ENCODE measurements at regions not wholly inside any gene's neighbourhood (a gene's known extent, or its start where the extent isn't known, plus 50 kb on each side); places are given as distances from the start of the nearest gene placed in this dataset.

DNA sequence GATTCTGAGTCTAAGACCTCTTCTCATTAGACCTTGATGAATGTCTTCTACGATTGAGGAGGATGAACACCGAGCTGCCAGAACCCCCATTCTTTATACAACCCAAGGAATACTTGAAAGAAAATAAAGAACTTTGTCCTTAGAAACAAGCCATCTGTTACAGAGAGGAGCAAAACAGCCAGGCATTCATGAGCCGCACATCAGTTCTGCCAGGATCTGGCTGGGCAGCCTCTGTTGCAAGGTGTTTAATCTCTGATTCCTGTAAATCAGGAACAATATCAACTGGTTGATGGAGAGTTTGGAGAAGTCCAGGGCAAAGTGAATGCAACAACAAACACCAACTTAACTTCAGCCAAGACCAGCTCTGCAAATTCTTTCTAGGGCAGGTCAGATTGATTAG lies 165.5 kb upstream of the DMAC1 start:
- TF ChIP-seq, protein P1, sequence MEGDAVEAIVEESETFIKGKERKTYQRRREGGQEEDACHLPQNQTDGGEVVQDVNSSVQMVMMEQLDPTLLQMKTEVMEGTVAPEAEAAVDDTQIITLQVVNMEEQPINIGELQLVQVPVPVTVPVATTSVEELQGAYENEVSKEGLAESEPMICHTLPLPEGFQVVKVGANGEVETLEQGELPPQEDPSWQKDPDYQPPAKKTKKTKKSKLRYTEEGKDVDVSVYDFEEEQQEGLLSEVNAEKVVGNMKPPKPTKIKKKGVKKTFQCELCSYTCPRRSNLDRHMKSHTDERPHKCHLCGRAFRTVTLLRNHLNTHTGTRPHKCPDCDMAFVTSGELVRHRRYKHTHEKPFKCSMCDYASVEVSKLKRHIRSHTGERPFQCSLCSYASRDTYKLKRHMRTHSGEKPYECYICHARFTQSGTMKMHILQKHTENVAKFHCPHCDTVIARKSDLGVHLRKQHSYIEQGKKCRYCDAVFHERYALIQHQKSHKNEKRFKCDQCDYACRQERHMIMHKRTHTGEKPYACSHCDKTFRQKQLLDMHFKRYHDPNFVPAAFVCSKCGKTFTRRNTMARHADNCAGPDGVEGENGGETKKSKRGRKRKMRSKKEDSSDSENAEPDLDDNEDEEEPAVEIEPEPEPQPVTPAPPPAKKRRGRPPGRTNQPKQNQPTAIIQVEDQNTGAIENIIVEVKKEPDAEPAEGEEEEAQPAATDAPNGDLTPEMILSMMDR (IDR thresholded peaks at IDR 0.05), result no peak
- no peak for TF ChIP-seq EP300 (IDR thresholded peaks at IDR 0.05)
- no peak for TF ChIP-seq POLR2A (IDR thresholded peaks at IDR 0.05; ENCODE audit: low read depth)
- no peak for TF ChIP-seq POLR2AphosphoS5 (IDR thresholded peaks at IDR 0.05)
